ENCODE measurements at regions not wholly inside any gene's neighbourhood (a gene's known extent, or its start where the extent isn't known, plus 50 kb on each side); places are given as distances from the start of the nearest gene placed in this dataset.

GRCh38 chr6:1474205-1474604, 84.8 kb downstream of the FOXF2 start:
- Histone ChIP-seq H3K4me1 (ENCODE audit: control insufficient read depth, insufficient read depth, low read length) (peaks cover 11% of the 10 kb centered on the region), H4K8ac (ENCODE audit: low read depth in 2 of 2, low read length in 2 of 2) (no peak overlapping the region), H3K27me3 (ENCODE audit: control insufficient read depth, insufficient read depth, low read length) (peaks cover 3% of the 10 kb centered on the region), H3K14ac (replicated peaks; ENCODE audit: low read depth, low read length) (no peak overlapping the region), H3K56ac (ENCODE audit: extremely low read depth, insufficient read depth, low read length) (no peak overlapping the region), H2BK5ac (ENCODE audit: low read depth, low read length, poor library complexity, severe bottlenecking) (no peak overlapping the region), H4K5ac (ENCODE audit: low read depth, low read length) (no peak overlapping the region), H2BK120ac (ENCODE audit: low read depth, low read length) (no peak overlapping the region), H3K9me1 (ENCODE audit: insufficient read depth, low read length) (peaks cover 5% of the 10 kb centered on the region), H3K23ac (ENCODE audit: low read depth, low read length) (no peak overlapping the region), H3K9me3 (ENCODE audit: control insufficient read depth, insufficient read depth, low read length) (no peaks in the 10 kb centered on the region), H3K79me1 (ENCODE audit: low read depth in 1 of 2, low read length in 2 of 2) (no peaks in the 10 kb centered on the region), H2AFZ (replicated peaks; ENCODE audit: low read length, poor library complexity) (no peak overlapping the region), H3K4me3 (ENCODE audit: insufficient read depth, low read depth, low read length) (no peak overlapping the region), H3K4ac (ENCODE audit: low read depth, low read length) (no peak overlapping the region), H3K36me3 (ENCODE audit: control insufficient read depth, insufficient read depth, low read length) (no peaks in the 10 kb centered on the region), H3K9ac (ENCODE audit: low read depth, low read length) (no peak overlapping the region), H2AK5ac (ENCODE audit: low read depth, low read length) (no peak overlapping the region), H3K18ac (ENCODE audit: low read depth, low read length) (no peak overlapping the region), H2BK15ac (ENCODE audit: low read depth, low read length) (no peak overlapping the region), H3K4me2 (ENCODE audit: low read depth, low read length) (no peak overlapping the region), H2BK20ac (ENCODE audit: low read depth, low read length) (no peak overlapping the region), H2AK9ac (replicated peaks; ENCODE audit: low read depth, low read length, poor library complexity) (no peak overlapping the region), H4K91ac (ENCODE audit: insufficient read depth, low read depth, low read length) (no peak overlapping the region), H4K20me1 (ENCODE audit: insufficient read depth, low read length) (no peaks in the 10 kb centered on the region), H3K27ac (ENCODE audit: insufficient read depth, low read length) (no peak overlapping the region)
- no TSS peak for BruUV-seq (replicated peaks)
- in situ Hi-C loops (cut with MboI; ENCODE audit: low sequenced_read_pairs): no loop called here
- CTCF ChIA-PET: no interaction called here
- intact Hi-C loops (cut with micrococcal nuclease): no loop called here
- WGBS, 2 experiments (ENCODE audit: extremely low coverage in 2 of 2, insufficient read length in 1 of 2): no CpG with 5 or more reads among the region's 4 CpGs
- POLR2A ChIA-PET (ENCODE audit: unreplicated experiment): no interaction called here
- dilution Hi-C loops (cut with HindIII; ENCODE audit: low sequenced_read_pairs, unreplicated experiment): no loop called here
- ATAC-seq (ENCODE audit: low read depth): no peak
- no peak for TF ChIP-seq CTCF (conservative IDR thresholded peaks at IDR 0.05; ENCODE audit: low read depth, low read length)
- no peak for TF ChIP-seq MXI1 (IDR thresholded peaks at IDR 0.05; ENCODE audit: borderline replicate concordance, low read depth, low read length)
- no peak for TF ChIP-seq BHLHE40 (IDR thresholded peaks at IDR 0.05; ENCODE audit: low read depth, low read length)
- TF ChIP-seq POLR2A (IDR thresholded peaks at IDR 0.05; ENCODE audit: low read depth, low read length): no peak
- TF ChIP-seq CEBPB (IDR thresholded peaks at IDR 0.05; ENCODE audit: low read depth, low read length): no peak
- no peak for TF ChIP-seq RAD21 (IDR thresholded peaks at IDR 0.05; ENCODE audit: low read length)
- no peak for TF ChIP-seq MAFK (IDR thresholded peaks at IDR 0.05; ENCODE audit: low read depth, low read length)
- no peak for TF ChIP-seq USF2 (IDR thresholded peaks at IDR 0.05; ENCODE audit: low read depth, low read length)
- no peak for TF ChIP-seq FOS (IDR thresholded peaks at IDR 0.05; ENCODE audit: low read depth, low read length)
- no peak for TF ChIP-seq RCOR1 (IDR thresholded peaks at IDR 0.05; ENCODE audit: insufficient replicate concordance, low read length)
- no peak for TF ChIP-seq RFX5 (IDR thresholded peaks at IDR 0.05; ENCODE audit: low read depth, low read length)
- no peak for TF ChIP-seq CHD1 (IDR thresholded peaks at IDR 0.05; ENCODE audit: low read depth, low read length)
- TF ChIP-seq MAZ (IDR thresholded peaks at IDR 0.05; ENCODE audit: borderline replicate concordance, low read depth, low read length): no peak
- no peak for DNase-seq

All from IMR-90 (cell line).